ENCODE measurements at regions not wholly inside any gene's neighbourhood (a gene's known extent, or its start where the extent isn't known, plus 50 kb on each side); places are given as distances from the start of the nearest gene placed in this dataset.

DNA sequence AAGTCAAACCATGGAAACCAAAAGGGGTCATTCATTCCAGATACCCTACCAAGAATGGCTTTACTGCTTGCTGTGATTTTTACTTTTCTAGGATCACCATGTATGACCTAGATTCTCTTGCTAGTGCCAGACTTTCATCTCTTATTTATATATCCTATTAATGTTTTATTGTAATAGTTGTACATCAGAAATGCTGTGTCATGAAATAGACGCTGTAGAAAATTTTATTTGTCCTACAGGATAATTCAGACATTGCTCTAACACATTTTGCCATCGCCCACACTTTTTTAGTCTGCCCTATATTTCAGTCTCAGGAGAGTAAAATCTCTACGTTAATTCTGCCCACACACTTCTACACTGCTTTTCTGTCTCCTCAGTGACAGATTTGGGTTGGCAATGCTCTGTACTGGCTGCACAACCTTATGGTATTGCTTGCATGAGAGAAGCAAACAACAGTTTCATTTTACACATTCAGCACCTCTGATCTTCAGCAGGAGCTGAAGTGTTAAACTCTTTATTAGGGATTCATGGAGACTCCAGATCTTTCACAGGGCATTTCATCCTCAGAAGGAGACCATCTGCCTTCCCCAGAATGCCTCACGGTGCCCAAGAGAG lies 871.8 kb upstream of the CHAC2 start:
- TF ChIP-seq CTCF (IDR thresholded peaks at IDR 0.05): no peak
- no peaks in the 10 kb centered on the region for H3K27me3 ChIP-seq
- no peak overlapping the region for H3K27ac ChIP-seq
- no peaks in the 10 kb centered on the region for H3K36me3 ChIP-seq
- intact Hi-C loops (cut with DNase I; ENCODE audit: low total_unique reads): no loop called here
- H3K9me3 ChIP-seq: peaks cover 0 to 10% (median 7%) of the 10 kb centered on the region in 3 donors
- no peaks in the 10 kb centered on the region for H3K4me1 ChIP-seq
- no peak overlapping the region for H3K4me3 ChIP-seq
- DNase-seq: no peak

- Histone ChIP-seq H3K27me3 (no peaks in the 10 kb centered on the region), H3K4me1 (no peaks in the 10 kb centered on the region), H3K27ac (no peak overlapping the region), H3K4me3 (no peak overlapping the region), H3K9me3 (no peaks in the 10 kb centered on the region), H3K36me3 (no peaks in the 10 kb centered on the region)
- intact Hi-C loops (cut with DNase I; ENCODE audit: low total_unique reads): no loop called here
- no peak for DNase-seq
- no peak for TF ChIP-seq CTCF (IDR thresholded peaks at IDR 0.05)
These were observed 881.0 kb upstream of the CHAC2 start for GRCh38 chr2:52886556-52886955.

DNA sequence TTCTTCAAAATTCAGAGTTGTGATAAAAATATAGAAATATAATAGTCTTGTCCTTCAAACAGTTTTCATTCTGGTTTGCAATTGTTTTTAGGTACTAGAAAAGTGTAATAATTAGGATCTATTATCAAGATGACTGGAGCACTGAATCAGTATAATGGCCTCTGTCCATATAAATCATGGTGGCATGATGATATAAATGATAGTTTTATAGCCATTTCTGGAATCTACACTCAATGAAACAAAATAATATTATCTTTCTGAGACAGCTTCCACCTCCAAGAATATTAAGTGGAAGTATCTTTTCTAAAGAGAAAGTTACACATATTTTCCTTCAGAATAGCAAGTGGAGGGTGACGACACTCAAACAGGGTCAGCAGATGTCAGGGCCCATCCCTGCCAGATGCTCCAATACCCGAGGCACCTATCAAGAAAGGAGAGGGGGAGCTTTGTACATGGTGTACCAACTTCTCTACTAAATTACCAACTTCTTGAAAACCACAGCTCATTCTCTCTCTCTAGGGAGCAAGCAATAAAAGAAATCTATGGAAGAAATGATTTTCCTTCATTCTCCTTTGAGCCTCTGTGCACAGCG lies 882.7 kb upstream of the CHAC2 start:
- Histone ChIP-seq H3K4me1 (no peaks in the 10 kb centered on the region), H3K4me3 (no peak overlapping the region), H3K9me3 (no peaks in the 10 kb centered on the region), H3K27me3 (no peaks in the 10 kb centered on the region), H3K36me3 (no peaks in the 10 kb centered on the region), H3K27ac (no peak overlapping the region)
- TF ChIP-seq CTCF (IDR thresholded peaks at IDR 0.05): no peak
- no peak for DNase-seq
- intact Hi-C loops (cut with DNase I; ENCODE audit: low total_unique reads): no loop called here

DNA sequence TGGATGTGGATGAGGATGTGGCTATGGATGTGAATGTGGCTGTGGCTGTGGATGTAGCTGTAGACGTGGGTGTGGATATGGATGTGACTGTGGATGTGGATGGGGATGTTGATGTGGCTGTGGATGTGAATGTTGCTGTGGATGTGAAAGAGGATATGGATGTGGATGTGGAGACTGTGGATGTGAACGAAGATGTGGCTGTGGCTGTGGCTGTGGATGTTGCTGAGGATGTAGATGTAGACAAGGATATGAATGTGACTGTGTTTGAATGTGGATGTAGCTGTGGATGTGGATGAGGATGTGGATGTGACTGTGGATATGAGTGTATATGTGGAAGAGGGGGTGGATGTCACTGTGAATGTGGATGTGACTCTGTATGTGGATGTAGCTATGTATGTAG lies 884.6 kb upstream of the CHAC2 start:
- DNase-seq: no peak
- H3K4me3 ChIP-seq: no peak overlapping the region
- intact Hi-C loops (cut with DNase I; ENCODE audit: low total_unique reads): no loop called here
- H3K4me1 ChIP-seq: no peaks in the 10 kb centered on the region
- no peaks in the 10 kb centered on the region for H3K36me3 ChIP-seq
- no peaks in the 10 kb centered on the region for H3K9me3 ChIP-seq
- no peak for TF ChIP-seq CTCF (IDR thresholded peaks at IDR 0.05)
- H3K27me3 ChIP-seq: no peaks in the 10 kb centered on the region
- H3K27ac ChIP-seq: no peak overlapping the region

- intact Hi-C loops (cut with DNase I; ENCODE audit: low total_unique reads): no loop called here
- H3K27ac ChIP-seq: no peak overlapping the region
- no peak for TF ChIP-seq CTCF (IDR thresholded peaks at IDR 0.05)
- no peaks in the 10 kb centered on the region for H3K9me3 ChIP-seq
- H3K4me3 ChIP-seq: no peak overlapping the region
- no peak for DNase-seq
- H3K36me3 ChIP-seq: no peaks in the 10 kb centered on the region
- no peaks in the 10 kb centered on the region for H3K4me1 ChIP-seq
- no peaks in the 10 kb centered on the region for H3K27me3 ChIP-seq
These were observed 886.0 kb upstream of the CHAC2 start for GRCh38 chr2:52881606-52882005.
